Subcutaneous abdominal adipose tissue (tissue), 5 donors: ENCODE measurements at regions not wholly inside any gene's neighbourhood (a gene's known extent, or its start where the extent isn't known, plus 50 kb on each side); places are given as distances from the start of the nearest gene placed in this dataset.

ENCODE experiments used
- H3K27ac ChIP-seq: one replicate; pipeline ENCODE4 v1.7.0; 2013; ENCODE audit warnings: low read depth, mild to moderate bottlenecking, inconsistent platforms, low read length, moderate library complexity
- H3K27me3 ChIP-seq, 5 donors: one replicate each; pipeline ENCODE4 v1.7.0; 2013; ENCODE audit warnings: low read length in 5 of 5, inconsistent platforms in 1 of 5; ENCODE audit not compliant: control insufficient read depth in 5 of 5, insufficient read depth in 4 of 5
- H3K36me3 ChIP-seq, 5 donors: one replicate each; pipeline ENCODE4 v1.7.0; 2013; ENCODE audit warnings: low read length in 5 of 5; ENCODE audit not compliant: control insufficient read depth in 5 of 5, insufficient read depth in 5 of 5
- H3K4me1 ChIP-seq, 5 donors: one replicate each; pipeline ENCODE4 v1.7.0; 2013; ENCODE audit warnings: low read length in 5 of 5, mild to moderate bottlenecking in 3 of 5, moderate library complexity in 1 of 5; ENCODE audit not compliant: control insufficient read depth in 5 of 5, insufficient read depth in 5 of 5
- H3K4me3 ChIP-seq, 5 donors: one replicate each; pipeline ENCODE4 v1.7.0; 2013; ENCODE audit warnings: low read length in 5 of 5, low read depth in 1 of 5
- H3K9ac ChIP-seq, 5 donors: one replicate each; pipeline ENCODE4 v1.7.0; 2013; ENCODE audit warnings: low read length in 5 of 5, mild to moderate bottlenecking in 4 of 5, moderate library complexity in 3 of 5
- H3K9me3 ChIP-seq, 5 donors: one replicate each; pipeline ENCODE4 v1.7.0; 2013; ENCODE audit warnings: low read length in 5 of 5; ENCODE audit not compliant: control insufficient read depth in 5 of 5
- donor health status: healthy.
- donor health status: healthy.
- donor health status: healthy.
- donor health status: healthy.
- donor health status: healthy.

DNA sequence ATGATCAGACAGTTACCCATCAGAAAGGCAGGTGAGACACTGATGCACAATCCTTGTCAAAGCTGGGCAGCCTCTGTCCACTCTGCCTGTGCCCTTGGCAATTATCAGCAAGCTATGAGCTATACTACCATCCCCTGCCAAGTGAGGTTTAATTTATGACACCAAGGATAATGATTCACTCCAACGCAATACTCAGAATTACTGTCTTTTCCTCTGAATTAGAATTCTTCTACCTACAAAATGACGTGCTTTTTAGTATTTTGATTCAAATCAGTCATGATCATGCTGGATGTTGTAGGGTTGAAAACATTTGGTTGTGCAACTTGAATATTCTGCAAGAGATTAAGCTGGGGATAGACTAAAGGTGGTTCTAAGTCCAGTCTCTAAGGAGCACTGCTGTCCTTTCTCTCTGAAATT lies 116.8 kb upstream of the SOX9 start:
- H3K9me3 ChIP-seq = no peaks in the 10 kb centered on the region
- H3K27me3 ChIP-seq = no peaks in the 10 kb centered on the region
- H3K4me1 ChIP-seq = peaks cover 0 to 7% (median 0%) of the 10 kb centered on the region in 5 donors
- no peaks in the 10 kb centered on the region for H3K36me3 ChIP-seq
- no peak overlapping the region for H3K4me3 ChIP-seq
- H3K9ac ChIP-seq = no peak overlapping the region
- H3K27ac ChIP-seq = no peak overlapping the region

GRCh38 chr17:72004611-72005331 lies 116.0 kb upstream of the SOX9 start:
- no peak overlapping the region for H3K4me3 ChIP-seq
- H3K9me3 ChIP-seq = no peaks in the 10 kb centered on the region
- H3K27ac ChIP-seq = no peak overlapping the region
- no peak overlapping the region for H3K9ac ChIP-seq
- H3K27me3 ChIP-seq = no peaks in the 10 kb centered on the region
- peaks cover 0 to 9% (median 0%) of the 10 kb centered on the region in 5 donors for H3K4me1 ChIP-seq
- no peaks in the 10 kb centered on the region for H3K36me3 ChIP-seq

GRCh38 chr17:72005332-72006163 lies 115.3 kb upstream of the SOX9 start:
- Histone ChIP-seq H3K4me1 (peaks cover 0 to 9% (median 0%) of the 10 kb centered on the region in 5 donors), H3K36me3 (no peaks in the 10 kb centered on the region), H3K4me3 (no peak overlapping the region), H3K27me3 (no peaks in the 10 kb centered on the region), H3K9me3 (no peaks in the 10 kb centered on the region), H3K27ac (no peak overlapping the region), H3K9ac (no peak overlapping the region)

DNA sequence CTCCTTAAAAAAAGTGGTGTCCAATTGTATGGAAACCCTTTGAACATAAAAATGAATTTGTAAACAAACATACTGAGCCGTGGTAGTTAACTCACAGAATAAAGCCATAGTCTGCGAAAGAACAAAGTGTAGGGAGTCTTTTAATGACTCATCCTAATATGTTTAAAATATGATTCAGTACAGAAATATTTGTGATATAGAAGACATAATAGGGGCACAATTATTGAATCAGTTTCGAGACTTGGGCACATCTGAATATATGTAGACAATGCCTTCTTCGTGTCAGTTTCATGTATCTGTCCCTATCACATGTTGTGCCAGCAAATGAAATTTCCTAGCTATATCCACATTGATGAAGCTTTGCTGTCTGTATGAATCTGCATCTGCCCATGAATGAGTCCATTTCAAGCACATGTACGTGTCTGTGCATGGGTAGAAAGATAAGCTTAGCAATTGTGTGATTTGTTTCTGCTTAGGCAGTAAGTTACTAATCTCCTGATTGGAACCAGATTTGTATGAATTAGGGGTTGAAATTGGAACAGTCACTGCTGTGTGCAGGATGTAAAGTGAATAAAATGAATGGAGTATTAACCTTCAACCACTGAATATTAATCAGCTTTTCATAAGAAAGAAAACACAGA lies 112.5 kb upstream of the SOX9 start:
- Histone ChIP-seq H3K27me3 (no peaks in the 10 kb centered on the region), H3K4me1 (peaks cover 0 to 9% (median 0%) of the 10 kb centered on the region in 5 donors), H3K4me3 (no peak overlapping the region), H3K27ac (no peak overlapping the region), H3K9ac (no peak overlapping the region), H3K36me3 (no peaks in the 10 kb centered on the region), H3K9me3 (no peaks in the 10 kb centered on the region)

GRCh38 chr17:72011561-72011960 lies 109.3 kb upstream of the SOX9 start:
- H3K36me3 ChIP-seq = no peaks in the 10 kb centered on the region
- H3K4me1 ChIP-seq = peaks cover 0 to 7% (median 0%) of the 10 kb centered on the region in 5 donors
- no peak overlapping the region for H3K4me3 ChIP-seq
- H3K27me3 ChIP-seq = peaks cover 0 to 1% (median 0%) of the 10 kb centered on the region in 5 donors
- no peak overlapping the region for H3K9ac ChIP-seq
- no peak overlapping the region for H3K27ac ChIP-seq
- H3K9me3 ChIP-seq = no peaks in the 10 kb centered on the region

- peaks cover 0 to 9% (median 5%) of the 10 kb centered on the region in 5 donors for H3K27me3 ChIP-seq
- no peaks in the 10 kb centered on the region for H3K9me3 ChIP-seq
- no peak overlapping the region for H3K4me3 ChIP-seq
- H3K9ac ChIP-seq = no peak overlapping the region
- H3K36me3 ChIP-seq = no peaks in the 10 kb centered on the region
- H3K4me1 ChIP-seq = peaks cover 0 to 11% (median 0%) of the 10 kb centered on the region in 5 donors
- no peak overlapping the region for H3K27ac ChIP-seq
Observed at GRCh38 chr17:72021417-72022041, 99.3 kb upstream of the SOX9 start.

DNA sequence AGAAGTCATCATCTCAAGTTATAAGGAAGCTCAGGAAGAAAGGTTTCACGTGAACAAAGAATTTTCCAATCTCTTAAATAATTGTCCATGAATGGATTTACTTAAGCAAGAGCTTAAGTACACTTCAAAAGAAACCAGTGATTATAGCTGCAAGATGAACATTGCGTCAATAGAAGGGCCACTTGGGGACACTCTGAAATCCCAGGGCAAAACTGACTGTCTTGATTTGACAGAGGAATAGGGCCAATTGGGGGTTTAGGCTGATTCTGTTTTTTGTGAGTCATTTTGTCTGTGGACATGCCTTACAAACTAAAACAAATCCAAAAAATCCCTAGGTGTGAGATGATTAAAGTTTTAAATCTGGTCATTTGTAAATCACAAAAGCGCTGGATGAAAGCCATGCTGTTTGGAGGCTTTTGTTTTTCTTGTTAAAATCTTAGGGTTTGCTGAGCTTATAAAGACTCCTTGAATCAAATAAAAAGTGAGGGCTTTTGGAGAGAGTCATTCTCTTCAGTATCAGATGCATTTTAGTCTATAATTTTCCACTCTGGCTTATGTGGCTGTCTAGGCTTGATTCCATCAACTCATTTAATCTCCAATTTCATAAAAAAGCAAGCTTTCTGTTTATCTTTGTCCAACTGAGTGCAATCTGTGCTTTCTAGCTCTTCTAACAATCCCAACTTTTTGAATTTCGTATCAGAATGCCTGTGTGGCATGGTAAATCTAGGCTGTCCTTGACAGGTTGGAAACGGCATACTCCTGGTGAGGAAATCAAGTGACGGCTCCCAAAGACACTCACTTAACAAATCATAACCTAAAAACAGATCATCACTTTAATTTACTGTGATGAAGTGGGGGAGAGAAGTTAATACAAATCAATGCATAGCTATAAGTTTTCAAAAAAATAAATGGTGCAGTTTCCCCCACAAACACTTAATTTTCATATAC lies 98.2 kb upstream of the SOX9 start:
- no peak overlapping the region for H3K9ac ChIP-seq

GRCh38 chr17:72024457-72024856 lies 96.4 kb upstream of the SOX9 start:
- no peak overlapping the region for H3K4me3 ChIP-seq
- peaks cover 0 to 11% (median 0%) of the 10 kb centered on the region in 5 donors for H3K4me1 ChIP-seq
- H3K36me3 ChIP-seq = no peaks in the 10 kb centered on the region
- no peak overlapping the region for H3K27ac ChIP-seq
- peaks cover 0 to 14% (median 0%) of the 10 kb centered on the region in 5 donors for H3K27me3 ChIP-seq
- no peaks in the 10 kb centered on the region for H3K9me3 ChIP-seq
- H3K9ac ChIP-seq = no peak overlapping the region

More for the DNA sequence above, 98.2 kb upstream of the SOX9 start:
- Histone ChIP-seq H3K4me1 (peaks cover 0 to 11% (median 0%) of the 10 kb centered on the region in 5 donors), H3K27me3 (peaks cover 0 to 13% (median 4%) of the 10 kb centered on the region in 5 donors), H3K9me3 (no peaks in the 10 kb centered on the region), H3K4me3 (no peak overlapping the region), H3K36me3 (no peaks in the 10 kb centered on the region), H3K27ac (no peak overlapping the region)

- H3K27me3 ChIP-seq = peaks cover 0 to 15% (median 0%) of the 10 kb centered on the region in 5 donors
Observed at GRCh38 chr17:72025113-72025512, 95.7 kb upstream of the SOX9 start.

More at GRCh38 chr17:72025113-72025512, 95.7 kb upstream of the SOX9 start:
- no peak overlapping the region for H3K4me3 ChIP-seq
- H3K36me3 ChIP-seq = no peaks in the 10 kb centered on the region
- peaks cover 0 to 11% (median 4%) of the 10 kb centered on the region in 5 donors for H3K4me1 ChIP-seq
- H3K27ac ChIP-seq = no peak overlapping the region
- H3K9me3 ChIP-seq = no peaks in the 10 kb centered on the region
- H3K9ac ChIP-seq = no peak overlapping the region
